Upper lobe of right lung (tissue), 1 donor: ENCODE measurements at regions not wholly inside any gene's neighbourhood (a gene's known extent, or its start where the extent isn't known, plus 50 kb on each side); places are given as distances from the start of the nearest gene placed in this dataset.

Experiments used
- ATAC-seq: fragments of 200-7000 bp; cut with Tn5 transposase; one replicate; pipeline ENCODE4 v1.9.1; 2020; ENCODE audit warnings: mild to moderate bottlenecking, moderate library complexity
- DNase-seq: peaks from one replicate; pipeline ENCODE4 v3.0.0-alpha.2; 2020
- H3K27ac ChIP-seq: fragments of 200-600 bp; one replicate; pipeline ENCODE4 v1.8.0; 2022
- H3K27me3 ChIP-seq: fragments of 200-600 bp; one replicate; pipeline ENCODE4 v1.8.0; 2022; ENCODE audit warnings: mild to moderate bottlenecking
- H3K36me3 ChIP-seq: fragments of 200-600 bp; one replicate; pipeline ENCODE4 v1.8.0; 2022
- H3K4me1 ChIP-seq: fragments of 200-600 bp; one replicate; pipeline ENCODE4 v1.8.0; 2022
- H3K4me3 ChIP-seq: fragments of 200-600 bp; one replicate; pipeline ENCODE4 v1.8.0; 2022; ENCODE audit warnings: mild to moderate bottlenecking
- H3K9me3 ChIP-seq: fragments of 200-600 bp; one replicate; pipeline ENCODE4 v1.8.0; 2022
- CTCF ChIP-seq: fragments of 200-600 bp; IDR thresholded peaks from one replicate; pipeline ENCODE4 v1.8.0; 2022; ENCODE audit warnings: antibody characterized with exemption
- intact Hi-C: fragments of 100-400 bp; cut with DNase I; formaldehyde crosslinking; loops from one replicate; pipeline ENCODE4 v1.11.0; 2022
- donor health status: DM: no; HTN: yes; CAD: no; lungs with severe emphysema.

DNA sequence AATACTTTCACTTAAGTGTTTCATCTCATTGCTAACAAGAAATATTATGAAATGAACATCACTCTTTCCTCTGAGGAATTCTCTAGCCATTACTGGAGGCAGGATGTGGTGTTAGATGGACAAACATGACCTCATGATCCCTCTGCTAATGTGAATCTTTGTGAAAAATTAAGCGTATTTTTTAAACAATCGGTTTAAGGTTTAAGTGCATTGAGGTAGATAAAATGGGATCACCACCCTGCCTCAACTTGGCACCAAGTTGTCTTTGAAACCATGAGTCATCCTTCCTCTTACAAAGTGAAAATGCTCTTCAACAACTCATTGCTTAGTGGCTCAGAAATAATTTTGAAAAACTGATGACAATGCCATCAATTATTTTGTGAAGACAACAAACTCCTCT lies 76.0 kb upstream of the DCBLD2 start:
- DNase-seq (no peak), ATAC-seq (no peak)
- intact Hi-C loops, result no loop called here
- Histone ChIP-seq H3K36me3 (no peaks in the 10 kb centered on the region), H3K4me1 (no peaks in the 10 kb centered on the region), H3K27ac (no peak overlapping the region), H3K9me3 (no peaks in the 10 kb centered on the region), H3K27me3 (no peaks in the 10 kb centered on the region), H3K4me3 (no peak overlapping the region)
- TF ChIP-seq CTCF, result no peak

DNA sequence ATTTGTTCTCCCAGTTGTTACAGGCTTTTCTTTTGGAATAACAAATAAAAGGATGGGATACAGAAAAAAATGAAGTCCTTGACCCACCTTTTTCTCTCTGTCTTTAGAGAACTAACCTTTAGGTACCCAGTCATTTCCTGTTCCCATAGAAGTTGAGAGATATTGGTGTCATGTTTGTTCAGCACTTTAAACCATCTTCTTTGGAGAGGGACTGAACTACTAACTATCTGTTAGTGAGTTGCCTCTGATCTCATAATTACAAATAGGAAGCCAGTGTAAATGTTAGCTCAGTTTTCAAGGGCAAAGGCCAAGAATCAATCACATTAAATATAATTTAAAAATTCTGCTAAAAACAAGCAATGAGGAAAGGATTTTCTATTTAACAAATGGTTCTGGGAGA lies 72.9 kb upstream of the DCBLD2 start:
- no peak overlapping the region for H3K27ac ChIP-seq
- no peak for TF ChIP-seq CTCF

GRCh38 chr3:98972720-98973119 lies 71.2 kb upstream of the DCBLD2 start:
- no peak overlapping the region for H3K4me3 ChIP-seq
- H3K27me3 ChIP-seq, result no peaks in the 10 kb centered on the region
- DNase-seq (no peak), ATAC-seq (no peak)
- no peak overlapping the region for H3K27ac ChIP-seq
- H3K36me3 ChIP-seq, result no peaks in the 10 kb centered on the region
- intact Hi-C loops, result no loop called here
- H3K9me3 ChIP-seq, result no peaks in the 10 kb centered on the region
- no peak for TF ChIP-seq CTCF
- H3K4me1 ChIP-seq, result no peaks in the 10 kb centered on the region

More for the DNA sequence above, 72.9 kb upstream of the DCBLD2 start:
- Histone ChIP-seq H3K4me3 (no peak overlapping the region), H3K27me3 (no peaks in the 10 kb centered on the region), H3K9me3 (no peaks in the 10 kb centered on the region), H3K4me1 (no peaks in the 10 kb centered on the region), H3K36me3 (no peaks in the 10 kb centered on the region)
- DNase-seq (no peak), ATAC-seq (no peak)
- intact Hi-C loops, result no loop called here

DNA sequence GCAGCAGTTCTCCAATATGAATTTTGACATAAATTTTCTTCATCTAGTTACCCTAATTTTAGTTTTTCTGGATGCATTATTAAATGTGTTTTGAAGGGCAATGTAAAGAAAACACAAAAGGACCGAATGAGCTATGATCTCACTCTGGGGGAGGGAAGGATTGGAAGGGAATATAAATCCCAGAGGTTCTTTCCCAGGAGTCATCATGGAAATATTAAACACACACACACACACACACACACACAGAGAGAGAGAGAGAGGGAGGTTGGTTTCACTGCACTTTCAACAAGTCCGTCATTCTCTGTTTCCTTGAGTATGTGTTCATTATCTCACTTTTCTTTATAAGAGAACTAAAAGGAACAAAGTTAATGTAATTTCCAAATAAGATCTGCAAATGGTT lies 70.7 kb upstream of the DCBLD2 start:
- H3K36me3 ChIP-seq, result no peaks in the 10 kb centered on the region
- no peak for DNase-seq

GRCh38 chr3:98971169-98971681 lies 69.7 kb upstream of the DCBLD2 start:
- ATAC-seq, result no peak
- DNase-seq, result no peak
- TF ChIP-seq CTCF, result no peak
- Histone ChIP-seq H3K4me1 (no peaks in the 10 kb centered on the region), H3K27ac (no peak overlapping the region), H3K4me3 (no peak overlapping the region), H3K27me3 (no peaks in the 10 kb centered on the region), H3K9me3 (no peaks in the 10 kb centered on the region), H3K36me3 (no peaks in the 10 kb centered on the region)
- intact Hi-C loops, result no loop called here

More for the DNA sequence above, 70.7 kb upstream of the DCBLD2 start:
- no peak for TF ChIP-seq CTCF
- H3K27me3 ChIP-seq, result no peaks in the 10 kb centered on the region
- no peak for ATAC-seq
- intact Hi-C loops, result no loop called here
- no peaks in the 10 kb centered on the region for H3K4me1 ChIP-seq
- no peaks in the 10 kb centered on the region for H3K9me3 ChIP-seq
- no peak overlapping the region for H3K4me3 ChIP-seq
- no peak overlapping the region for H3K27ac ChIP-seq

DNA sequence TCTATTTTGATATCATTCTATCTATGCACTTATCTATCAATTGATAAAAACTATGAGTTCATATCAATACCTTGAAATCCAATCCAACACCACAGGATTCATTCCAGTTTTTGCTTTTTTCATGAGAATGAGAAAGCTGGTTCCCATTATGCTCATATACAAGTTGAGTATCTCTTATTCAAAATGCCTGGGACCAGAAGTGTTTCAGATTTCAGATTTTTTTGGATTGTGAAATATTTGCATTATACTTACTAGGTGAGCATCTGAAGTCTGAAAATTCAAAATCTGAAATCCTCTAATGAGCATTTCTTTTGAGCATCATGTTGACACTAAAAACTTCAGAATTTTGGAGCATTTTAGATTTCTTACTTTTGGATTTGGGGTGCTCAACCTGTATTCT lies 67.8 kb upstream of the DCBLD2 start:
- Histone ChIP-seq H3K4me1 (no peaks in the 10 kb centered on the region), H3K27me3 (no peaks in the 10 kb centered on the region), H3K27ac (no peak overlapping the region), H3K9me3 (no peaks in the 10 kb centered on the region), H3K36me3 (no peaks in the 10 kb centered on the region), H3K4me3 (no peak overlapping the region)
- no peak for TF ChIP-seq CTCF
- intact Hi-C loops, result no loop called here
- ATAC-seq (no peak), DNase-seq (no peak)
